ENCODE measurements at regions not wholly inside any gene's neighbourhood (a gene's known extent, or its start where the extent isn't known, plus 50 kb on each side); places are given as distances from the start of the nearest gene placed in this dataset.

GRCh38 chr3:187590861-187591576 lies 79.2 kb downstream of the SST start:
- Histone ChIP-seq H3K27ac (ENCODE audit: low read depth, low read length) (no peak overlapping the region), H4K91ac (replicated peaks; ENCODE audit: insufficient read length, low read length) (no peak overlapping the region), H3K79me1 (ENCODE audit: low read depth, low read length) (no peaks in the 10 kb centered on the region), H4K5ac (ENCODE audit: insufficient read length, low read depth, low read length) (no peak overlapping the region), H2BK12ac (ENCODE audit: low read depth, low read length) (peak overlapping the region; percentile 94), H3K79me2 (ENCODE audit: control insufficient read depth in 1 of 2, insufficient read depth in 2 of 2, low read length in 2 of 2) (no peaks in the 10 kb centered on the region), H3K9ac (replicated peaks in 1 of 4; ENCODE audit: extremely low read depth in 1 of 4, low read depth in 3 of 4, low read length in 3 of 4) (peak overlapping the region in 1 of 4 experiments; percentile 38; a peak in 1 of 7 replicates), H2AFZ (ENCODE audit: low read length) (peak overlapping the region; percentile 95), H4K20me1 (replicated peaks in 1 of 2; ENCODE audit: control insufficient read depth in 1 of 2, insufficient read depth in 2 of 2, low read length in 2 of 2) (no peaks in the 10 kb centered on the region), H3K4me1 (replicated peaks in 1 of 4; ENCODE audit: control insufficient read depth in 3 of 4, insufficient read depth in 4 of 4, low read length in 3 of 4) (peaks cover 0 to 10% (median 4%) of the 10 kb centered on the region in 4 experiments; a peak in 3 of 7 replicates), H4K8ac (ENCODE audit: extremely low read depth, insufficient read depth, low read length) (peak overlapping the region; percentile 62; the same call in 1 of the 2 replicates), H2BK5ac (ENCODE audit: low read depth, low read length) (no peak overlapping the region; the same call in 1 of the 2 replicates), H3K4me2 (ENCODE audit: insufficient read depth in 1 of 2, low read depth in 2 of 2, low read length in 2 of 2) (peak overlapping the region; percentile 26 to 45; a peak in 1 of 4 replicates), H3K4ac (replicated peaks; ENCODE audit: insufficient read length, low read depth, low read length) (no peak overlapping the region), H3K18ac (ENCODE audit: extremely low read depth, low read length) (peak overlapping the region; percentile 88; the same call in 1 of the 2 replicates), H3K23ac (ENCODE audit: insufficient read length) (no peak overlapping the region), H3K56ac (replicated peaks; ENCODE audit: insufficient read length, low read depth, low read length) (no peak overlapping the region), H3K36me3 (ENCODE audit: control insufficient read depth in 2 of 4, insufficient read depth in 4 of 4, low read length in 3 of 4) (no peaks in the 10 kb centered on the region), H3K9me3 (ENCODE audit: insufficient read depth in 2 of 2, low read depth in 1 of 2, low read length in 1 of 2) (no peaks in the 10 kb centered on the region), H3K23me2 (ENCODE audit: low read depth, low read length) (no peaks in the 10 kb centered on the region; the same call in 1 of the 2 replicates), H3K4me3 (ENCODE audit: extremely low read depth in 1 of 4, insufficient read depth in 2 of 4, low read depth in 3 of 4, low read length in 4 of 4) (no peak overlapping the region), H2BK15ac (ENCODE audit: low read length) (0 out of 2 replicates have a peak overlapping the region, but pooled peaks have one; percentile 25), H3K14ac (ENCODE audit: insufficient read length) (peak overlapping the region; percentile 40), H2AK5ac (ENCODE audit: low read depth, low read length) (no peak overlapping the region), H2BK20ac (ENCODE audit: low read length) (peak overlapping the region; percentile 97), H2BK120ac (replicated peaks; ENCODE audit: low read depth, low read length) (no peak overlapping the region), H3K27me3 (replicated peaks in 1 of 4; ENCODE audit: control insufficient read depth in 3 of 4, extremely low read depth in 1 of 4, insufficient read depth in 3 of 4, low read length in 3 of 4) (no peaks in the 10 kb centered on the region)
- WGBS, 2 experiments (ENCODE audit: extremely low coverage in 1 of 2, insufficient coverage in 1 of 2, insufficient read length in 1 of 2, insufficient replicate concordance in 2 of 2, low coverage in 1 of 2, low lambda C conversion rate in 2 of 2, missing lambda C conversion rate in 1 of 2): 67% methylated on average over 10 of the region's 10 CpGs; no CpG with 5 or more reads in 1 of the 2 experiments
- no peak for FAIRE-seq
- no peak for DNase-seq (ENCODE audit: low read depth in 1 of 2, low spot score in 2 of 2)
- POLR2A ChIA-PET (ENCODE audit: partially characterized antibody): no interaction called here
- CTCF ChIA-PET (ENCODE audit: partially characterized antibody): interaction anchor here (0.9 to 2.4 kb wide), 5 partner anchors 25 to 272 kb away, joined by 3 to 9 read pairs (median 5); no protein-coding TSS in a partner anchor
- TF ChIP-seq, protein P1, sequence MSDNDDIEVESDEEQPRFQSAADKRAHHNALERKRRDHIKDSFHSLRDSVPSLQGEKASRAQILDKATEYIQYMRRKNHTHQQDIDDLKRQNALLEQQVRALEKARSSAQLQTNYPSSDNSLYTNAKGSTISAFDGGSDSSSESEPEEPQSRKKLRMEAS (IDR thresholded peaks at IDR 0.05): no peak
- TF ChIP-seq HDAC2 (IDR thresholded peaks at IDR 0.05; ENCODE audit: borderline replicate concordance in 1 of 2, low read depth in 2 of 2, low read length in 2 of 2) (no peak), BACH1 (IDR thresholded peaks at IDR 0.05; ENCODE audit: low read length) (no peak), CHD2 (IDR thresholded peaks at IDR 0.05; ENCODE audit: low read length) (no peak), POLR2AphosphoS5 (IDR thresholded peaks at IDR 0.05; ENCODE audit: low read depth, low read length) (no peak), EZH2 (IDR thresholded peaks at IDR 0.05; ENCODE audit: low read depth, low read length, severe bottlenecking) (no peak), BCL11A (IDR thresholded peaks at IDR 0.05; ENCODE audit: low read depth in 2 of 2, low read length in 2 of 2) (no peak), POU5F1 (IDR thresholded peaks at IDR 0.05; ENCODE audit: low read depth, low read length) (no peak), SP2 (IDR thresholded peaks at IDR 0.05; ENCODE audit: low read length) (no peak), SIN3A (conservative IDR thresholded peaks at IDR 0.05 in 1 of 2, IDR thresholded peaks at IDR 0.05 in 1 of 2; ENCODE audit: low read depth in 1 of 2, low read length in 2 of 2) (no peak), JUND (IDR thresholded peaks at IDR 0.05; ENCODE audit: low read length) (no peak)
- TF ChIP-seq, protein P2, sequence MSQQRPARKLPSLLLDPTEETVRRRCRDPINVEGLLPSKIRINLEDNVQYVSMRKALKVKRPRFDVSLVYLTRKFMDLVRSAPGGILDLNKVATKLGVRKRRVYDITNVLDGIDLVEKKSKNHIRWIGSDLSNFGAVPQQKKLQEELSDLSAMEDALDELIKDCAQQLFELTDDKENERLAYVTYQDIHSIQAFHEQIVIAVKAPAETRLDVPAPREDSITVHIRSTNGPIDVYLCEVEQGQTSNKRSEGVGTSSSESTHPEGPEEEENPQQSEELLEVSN (IDR thresholded peaks at IDR 0.05): no peak

Data from H1 (cell line).